Vagina (tissue), 2 donors: ENCODE measurements at regions not wholly inside any gene's neighbourhood (a gene's known extent, or its start where the extent isn't known, plus 50 kb on each side); places are given as distances from the start of the nearest gene placed in this dataset.

ENCODE experiments used
- DNase-seq, 2 donors: peaks; one replicate each; pipeline ENCODE4 v3.0.0-alpha.2; 2017; ENCODE audit errors: extremely low spot score in 2 of 2
- H3K27ac ChIP-seq: fragments of 200-600 bp; sonication (generic); one replicate; pipeline ENCODE4 v1.5.1; 2019
- H3K27me3 ChIP-seq: fragments of 200-600 bp; sonication (generic); one replicate; pipeline ENCODE4 v1.5.1; 2019
- H3K36me3 ChIP-seq, 2 donors: fragments of 200-600 bp; sonication (generic); one replicate each; pipeline ENCODE4 v1.5.1; 2017 to 2019
- H3K4me1 ChIP-seq: fragments of 200-600 bp; sonication (generic); one replicate; pipeline ENCODE4 v1.5.1; 2019
- H3K4me3 ChIP-seq, 2 donors: fragments of 200-600 bp; sonication (generic); 1 replicate in 1 of 2; 2 replicates in 1 of 2; pipeline ENCODE4 v1.5.1; 2016 to 2019
- H3K9me3 ChIP-seq: fragments of 200-600 bp; sonication (generic); one replicate; pipeline ENCODE4 v1.5.1; 2019
- POLR2A ChIP-seq, 2 donors: fragments of 450-650 bp; IDR thresholded peaks; one replicate each; pipeline ENCODE4 v1.6.1; 2017; ENCODE audit warnings: antibody characterized with exemption in 2 of 2, mild to moderate bottlenecking in 2 of 2, moderate library complexity in 2 of 2
- POLR2AphosphoS5 ChIP-seq, 2 donors: sonication (generic); formaldehyde crosslinking; IDR thresholded peaks; one replicate each; pipeline ENCODE4 v1.9.0; 2017; ENCODE audit warnings: antibody characterized with exemption in 2 of 2, mild to moderate bottlenecking in 2 of 2, low read depth in 1 of 2; ENCODE audit not compliant: insufficient read depth in 1 of 2
- intact Hi-C: fragments of 100-400 bp; cut with DNase I; formaldehyde crosslinking; loops from one replicate; pipeline ENCODE4 v1.15.1; 2023
- TF ChIP-seq, protein P1 (sequence below), 3 experiments: fragments of 450-650 bp in 2 of 3; fragments of 200-600 bp in 1 of 3; sonication (generic) in 1 of 3; IDR thresholded peaks; one replicate each; pipeline ENCODE4 v1.5.1; 2017 to 2019; ENCODE audit warnings: antibody characterized with exemption in 3 of 3, mild to moderate bottlenecking in 2 of 3, moderate library complexity in 2 of 3

- no peak for DNase-seq
- no peak overlapping the region for H3K27ac ChIP-seq
- TF ChIP-seq POLR2AphosphoS5 (IDR thresholded peaks at IDR 0.05; ENCODE audit: insufficient read depth in 1 of 2, low read depth in 1 of 2): no peak
- H3K9me3 ChIP-seq: no peaks in the 10 kb centered on the region
- no peaks in the 10 kb centered on the region for H3K4me1 ChIP-seq
- H3K36me3 ChIP-seq: no peaks in the 10 kb centered on the region
- no peak overlapping the region for H3K4me3 ChIP-seq
- intact Hi-C loops: no loop called here
- no peaks in the 10 kb centered on the region for H3K27me3 ChIP-seq
These were observed 466.8 kb upstream of the FAM241A start for GRCh38 chr4:111678479-111678878.

GRCh38 chr4:111678908-111679307, 466.3 kb upstream of the FAM241A start:
- H3K27ac ChIP-seq: no peak overlapping the region
- H3K27me3 ChIP-seq: no peaks in the 10 kb centered on the region
- DNase-seq: no peak
- no peaks in the 10 kb centered on the region for H3K36me3 ChIP-seq
- H3K4me1 ChIP-seq: no peaks in the 10 kb centered on the region
- TF ChIP-seq, protein P1, sequence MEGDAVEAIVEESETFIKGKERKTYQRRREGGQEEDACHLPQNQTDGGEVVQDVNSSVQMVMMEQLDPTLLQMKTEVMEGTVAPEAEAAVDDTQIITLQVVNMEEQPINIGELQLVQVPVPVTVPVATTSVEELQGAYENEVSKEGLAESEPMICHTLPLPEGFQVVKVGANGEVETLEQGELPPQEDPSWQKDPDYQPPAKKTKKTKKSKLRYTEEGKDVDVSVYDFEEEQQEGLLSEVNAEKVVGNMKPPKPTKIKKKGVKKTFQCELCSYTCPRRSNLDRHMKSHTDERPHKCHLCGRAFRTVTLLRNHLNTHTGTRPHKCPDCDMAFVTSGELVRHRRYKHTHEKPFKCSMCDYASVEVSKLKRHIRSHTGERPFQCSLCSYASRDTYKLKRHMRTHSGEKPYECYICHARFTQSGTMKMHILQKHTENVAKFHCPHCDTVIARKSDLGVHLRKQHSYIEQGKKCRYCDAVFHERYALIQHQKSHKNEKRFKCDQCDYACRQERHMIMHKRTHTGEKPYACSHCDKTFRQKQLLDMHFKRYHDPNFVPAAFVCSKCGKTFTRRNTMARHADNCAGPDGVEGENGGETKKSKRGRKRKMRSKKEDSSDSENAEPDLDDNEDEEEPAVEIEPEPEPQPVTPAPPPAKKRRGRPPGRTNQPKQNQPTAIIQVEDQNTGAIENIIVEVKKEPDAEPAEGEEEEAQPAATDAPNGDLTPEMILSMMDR (IDR thresholded peaks at IDR 0.05): no peak
- no peak for TF ChIP-seq POLR2AphosphoS5 (IDR thresholded peaks at IDR 0.05; ENCODE audit: insufficient read depth in 1 of 2, low read depth in 1 of 2)
- TF ChIP-seq POLR2A (IDR thresholded peaks at IDR 0.05): no peak
- no peak overlapping the region for H3K4me3 ChIP-seq
- H3K9me3 ChIP-seq: no peaks in the 10 kb centered on the region
- intact Hi-C loops: no loop called here

DNA sequence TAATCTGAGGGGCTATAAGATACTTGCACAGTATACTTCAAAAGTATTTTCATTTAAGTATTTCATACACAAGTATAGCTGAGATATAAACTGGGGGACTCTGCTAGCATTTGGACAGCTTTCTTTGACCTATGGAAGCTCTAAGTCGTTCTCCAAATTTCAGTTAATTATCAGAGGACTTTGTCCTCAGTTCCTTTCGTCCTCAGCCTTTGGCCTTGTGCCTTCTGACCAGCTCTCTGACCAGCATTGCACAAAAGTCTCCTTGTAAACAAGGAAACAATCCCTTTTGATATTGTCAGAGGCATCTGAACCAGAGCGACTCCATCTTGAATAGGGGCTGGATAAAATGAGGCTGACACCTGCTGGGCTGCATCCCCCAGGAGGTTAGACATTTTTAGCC, 464.0 kb upstream of the FAM241A start:
- no peak overlapping the region for H3K4me3 ChIP-seq
- no peaks in the 10 kb centered on the region for H3K4me1 ChIP-seq
- H3K9me3 ChIP-seq: no peaks in the 10 kb centered on the region
- TF ChIP-seq POLR2AphosphoS5 (IDR thresholded peaks at IDR 0.05; ENCODE audit: insufficient read depth in 1 of 2, low read depth in 1 of 2) (no peak), POLR2A (IDR thresholded peaks at IDR 0.05) (no peak)
- TF ChIP-seq, protein P1 (IDR thresholded peaks at IDR 0.05): no peak
- H3K27ac ChIP-seq: no peak overlapping the region
- intact Hi-C loops: no loop called here
- DNase-seq: no peak
- no peaks in the 10 kb centered on the region for H3K27me3 ChIP-seq
- no peaks in the 10 kb centered on the region for H3K36me3 ChIP-seq

DNA sequence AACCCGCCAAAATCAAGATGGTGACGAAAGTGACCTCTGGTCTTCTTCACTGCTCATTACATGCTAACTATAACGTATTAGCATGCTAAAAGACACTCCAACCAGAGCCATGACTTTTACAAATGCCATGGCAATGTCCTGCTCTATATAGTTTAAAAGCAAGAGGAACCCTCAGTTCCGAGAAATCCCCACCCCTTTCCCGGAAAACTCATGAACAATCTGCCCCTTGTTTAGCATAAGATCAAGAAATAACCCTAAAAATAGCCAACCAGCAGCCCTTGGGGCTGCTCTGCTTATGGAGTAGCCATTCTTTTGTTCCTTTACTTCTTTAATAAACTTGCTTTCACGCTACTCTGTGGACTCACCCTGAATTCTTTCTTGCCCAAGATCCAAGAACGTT, 463.5 kb upstream of the FAM241A start:
- H3K4me1 ChIP-seq: no peaks in the 10 kb centered on the region
- H3K27me3 ChIP-seq: no peaks in the 10 kb centered on the region
- no peak for DNase-seq
- H3K4me3 ChIP-seq: no peak overlapping the region
- no peaks in the 10 kb centered on the region for H3K36me3 ChIP-seq
- TF ChIP-seq POLR2A (IDR thresholded peaks at IDR 0.05) (no peak), POLR2AphosphoS5 (IDR thresholded peaks at IDR 0.05; ENCODE audit: insufficient read depth in 1 of 2, low read depth in 1 of 2) (no peak)
- TF ChIP-seq, protein P1 (IDR thresholded peaks at IDR 0.05): no peak
- no peaks in the 10 kb centered on the region for H3K9me3 ChIP-seq
- intact Hi-C loops: no loop called here
- no peak overlapping the region for H3K27ac ChIP-seq

DNA sequence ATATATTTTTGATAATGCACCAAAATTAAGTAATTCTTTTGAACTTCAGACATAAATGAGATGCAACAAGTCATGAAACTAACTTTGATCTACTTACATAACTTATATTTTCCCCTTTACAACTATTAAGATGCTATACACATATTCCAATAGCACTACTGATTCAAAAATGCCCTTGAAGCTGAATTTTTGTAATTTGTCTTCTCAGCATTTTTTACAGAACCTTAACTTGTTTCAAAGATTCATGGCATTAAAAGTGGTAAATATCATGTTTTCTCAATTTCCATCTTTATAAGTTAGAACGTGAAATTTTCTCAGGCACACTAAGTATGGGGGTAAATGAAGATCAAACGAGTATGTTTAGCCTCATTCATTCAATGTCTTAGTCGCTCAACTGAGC, 460.0 kb upstream of the FAM241A start:
- TF ChIP-seq, protein P1 (IDR thresholded peaks at IDR 0.05): no peak
- Histone ChIP-seq H3K27me3 (no peaks in the 10 kb centered on the region), H3K27ac (no peak overlapping the region), H3K4me3 (no peak overlapping the region), H3K36me3 (no peaks in the 10 kb centered on the region), H3K4me1 (peaks cover 5% of the 10 kb centered on the region), H3K9me3 (no peaks in the 10 kb centered on the region)
- no peak for DNase-seq
- intact Hi-C loops: no loop called here

DNA sequence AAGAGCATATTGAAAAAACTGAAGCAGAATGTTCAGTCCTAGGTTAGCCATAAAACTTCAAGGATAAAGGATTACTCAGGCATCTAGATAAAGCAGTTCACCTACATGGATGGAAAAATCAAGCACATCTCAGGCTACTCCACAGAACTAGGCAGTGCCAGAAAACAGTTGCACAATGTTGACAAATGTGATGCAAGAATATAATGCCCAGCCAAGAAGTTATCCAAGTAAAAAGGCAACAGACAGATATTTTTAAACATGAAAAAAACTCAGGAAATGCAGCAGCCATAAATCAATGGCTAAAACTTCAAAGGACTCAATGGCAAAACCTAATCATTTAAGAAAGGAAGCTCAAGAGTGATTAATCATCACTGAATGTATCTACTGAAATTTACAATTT, 456.0 kb upstream of the FAM241A start:
- H3K36me3 ChIP-seq: no peaks in the 10 kb centered on the region
- H3K4me1 ChIP-seq: peaks cover 5% of the 10 kb centered on the region
- no peak for DNase-seq
- H3K9me3 ChIP-seq: no peaks in the 10 kb centered on the region
- no peak overlapping the region for H3K27ac ChIP-seq
- intact Hi-C loops: no loop called here
- TF ChIP-seq, protein P1 (IDR thresholded peaks at IDR 0.05): no peak
- TF ChIP-seq POLR2AphosphoS5 (IDR thresholded peaks at IDR 0.05; ENCODE audit: insufficient read depth in 1 of 2, low read depth in 1 of 2): peak in 1 of 2 donors; percentile 63
- no peak for TF ChIP-seq POLR2A (IDR thresholded peaks at IDR 0.05)
- H3K27me3 ChIP-seq: no peaks in the 10 kb centered on the region
- no peak overlapping the region for H3K4me3 ChIP-seq
